HCT116 (cell line): ENCODE measurements at regions not wholly inside any gene's neighbourhood (a gene's known extent, or its start where the extent isn't known, plus 50 kb on each side); places are given as distances from the start of the nearest gene placed in this dataset.

Source experiments
- ATAC-seq: fragments of 200-7000 bp; cut with Tn5 transposase; 2 replicates; pipeline ENCODE4 v1.9.1; 2020; ENCODE audit warnings: mild to moderate bottlenecking, moderate library complexity
- BruUV-seq: library from RNA; stranded (reverse); fragments of 400-500 nt; replicated peaks from 2 replicates; lab custom pipeline; 2021; lab: Mats Ljungman, UMichigan
- CTCF ChIA-PET: fragments of 300-600 bp; sonication (Branson Sonifier 250); formaldehyde crosslinking; loops from one replicate; lab custom pipeline; 2021; ENCODE audit warnings: antibody characterized with exemption; lab: Charles Lee
- POLR2A ChIA-PET: fragments of 300-600, 350-600 bp; sonication (Branson Sonifier 250); formaldehyde crosslinking; loops from one replicate; lab custom pipeline; 2021; ENCODE audit warnings: antibody characterized with exemption; lab: Charles Lee
- RAD21 ChIA-PET, 2 experiments: fragments of 300-600 bp; sonication (Branson Sonifier 250); formaldehyde crosslinking; loops; one replicate each; lab custom pipeline; 2023; ENCODE audit warnings: low total read pairs in 2 of 2; ENCODE audit not compliant: uncharacterized antibody in 2 of 2, unreplicated experiment in 2 of 2, low non-redundant PET in 1 of 2; lab: Charles Lee
- DNase-seq: peaks from one replicate; pipeline ENCODE4 v3.0.0-alpha.2; 2010; ENCODE audit warnings: low read depth, low spot score
- H2AFZ ChIP-seq: fragments of 200-600 bp; shearing (Covaris generic), sonication (generic); 2 replicates; pipeline ENCODE4 v1.6.1; 2017; ENCODE audit warnings: low read depth, mixed run types, mixed read lengths, antibody characterized with exemption, low read length; ENCODE audit not compliant: poor library complexity, severe bottlenecking
- H3K27ac ChIP-seq: 2 replicates; pipeline ENCODE4 v1.5.1; 2012; ENCODE audit warnings: low read depth, low read length
- H3K27me3 ChIP-seq: fragments of 200-600 bp; sonication (generic); 2 replicates; pipeline ENCODE4 v1.6.1; 2016; ENCODE audit warnings: mixed run types, low read length, mixed read lengths; ENCODE audit not compliant: insufficient read depth
- H3K36me3 ChIP-seq, 2 experiments: fragments of 200-500 bp in 1 of 2; fragments of 200-600 bp in 1 of 2; sonication (Bioruptor generic) in 1 of 2; sonication (generic) in 1 of 2; 2 replicates each; pipeline versions ENCODE4 v1.5.1 to v1.6.1; 2014 to 2016; ENCODE audit warnings: low read length in 2 of 2, inconsistent platforms in 1 of 2, mixed read lengths in 1 of 2, mixed run types in 1 of 2; ENCODE audit not compliant: insufficient read depth in 2 of 2, control insufficient read depth in 1 of 2
- H3K4me1 ChIP-seq, 2 experiments: fragments of 200-600 bp in 1 of 2; sonication (generic) in 1 of 2; 2 replicates each; pipeline versions ENCODE4 v1.5.1 to v1.6.1; 2012 to 2017; ENCODE audit warnings: low read length in 2 of 2, inconsistent platforms in 1 of 2, mild to moderate bottlenecking in 1 of 2, mixed read lengths in 1 of 2, mixed run types in 1 of 2, moderate library complexity in 1 of 2; ENCODE audit not compliant: insufficient read depth in 2 of 2, control insufficient read depth in 1 of 2
- H3K4me2 ChIP-seq: fragments of 200-600 bp; sonication (generic); 2 replicates; pipeline ENCODE4 v1.6.1; 2017; ENCODE audit warnings: mixed run types, low read length, mixed read lengths
- H3K4me3 ChIP-seq, 2 experiments: fragments of 200-600 bp in 1 of 2; sonication (generic) in 1 of 2; replicated peaks in 1 of 2; 2 replicates each; pipeline ENCODE4 v1.5.1; 2011 to 2016; ENCODE audit warnings: low read length in 2 of 2, control low read depth in 1 of 2, low read depth in 1 of 2, mild to moderate bottlenecking in 1 of 2, mixed read lengths in 1 of 2, mixed run types in 1 of 2
- H3K79me2 ChIP-seq: fragments of 200-600 bp; sonication (generic); 2 replicates; pipeline ENCODE4 v1.6.1; 2017; ENCODE audit warnings: mild to moderate bottlenecking, mixed run types, low read length, moderate library complexity, mixed read lengths; ENCODE audit not compliant: insufficient read depth
- H3K9ac ChIP-seq: fragments of 200-600 bp; sonication (generic); 2 replicates; pipeline ENCODE4 v1.6.1; 2016; ENCODE audit warnings: low read length, mixed read lengths
- H3K9me2 ChIP-seq: fragments of 200-600 bp; sonication (generic), shearing (Covaris generic); 2 replicates; pipeline ENCODE4 v1.6.1; 2017; ENCODE audit warnings: mixed run types, mild to moderate bottlenecking, moderate library complexity; ENCODE audit not compliant: insufficient read depth
- H3K9me3 ChIP-seq, 2 experiments: fragments of 200-500 bp in 1 of 2; fragments of 200-600 bp in 1 of 2; sonication (Bioruptor generic) in 1 of 2; sonication (generic) in 1 of 2; 2 replicates each; pipeline ENCODE4 v1.6.1; 2014 to 2017; ENCODE audit warnings: low read length in 2 of 2, mixed read lengths in 2 of 2, inconsistent platforms in 1 of 2, low read depth in 1 of 2, mild to moderate bottlenecking in 1 of 2, mixed run types in 1 of 2, moderate library complexity in 1 of 2; ENCODE audit not compliant: control insufficient read depth in 1 of 2, insufficient read depth in 1 of 2
- H4K20me1 ChIP-seq: fragments of 200-600 bp; sonication (generic), shearing (Covaris generic); 2 replicates; pipeline ENCODE4 v1.6.1; 2017; ENCODE audit warnings: mixed run types, mild to moderate bottlenecking, moderate library complexity; ENCODE audit not compliant: insufficient read depth
- CBX3 ChIP-seq: IDR thresholded peaks from 2 replicates; pipeline ENCODE4 v1.6.1; 2012; ENCODE audit warnings: low read depth
- CTCF ChIP-seq, 3 experiments: fragments of 200-600 bp in 1 of 3; sonication (generic) in 1 of 3; IDR thresholded peaks in 2 of 3; conservative IDR thresholded peaks in 1 of 3; 2 replicates each; pipeline ENCODE4 v1.5.1; 2012 to 2017; ENCODE audit warnings: low read depth in 2 of 3, low read length in 2 of 3, antibody characterized with exemption in 1 of 3, borderline replicate concordance in 1 of 3, control low read depth in 1 of 3, mild to moderate bottlenecking in 1 of 3, mixed read lengths in 1 of 3, mixed run types in 1 of 3, moderate library complexity in 1 of 3; ENCODE audit not compliant: insufficient read depth in 1 of 3
- EGR1 ChIP-seq: IDR thresholded peaks from 2 replicates; pipeline ENCODE4 v1.6.1; 2012; ENCODE audit warnings: low read depth
- ELF1 ChIP-seq: IDR thresholded peaks from 2 replicates; pipeline ENCODE4 v1.6.1; 2012; ENCODE audit warnings: low read depth, borderline replicate concordance
- FOSL1 ChIP-seq: IDR thresholded peaks from 2 replicates; pipeline ENCODE4 v1.6.1; 2012; ENCODE audit warnings: low read depth
- POLR2A ChIP-seq: IDR thresholded peaks from 2 replicates; pipeline ENCODE4 v1.7.0; 2011; ENCODE audit warnings: borderline replicate concordance; ENCODE audit not compliant: insufficient read depth, insufficient read length; ENCODE audit errors: extremely low read depth
- POLR2AphosphoS5 ChIP-seq: IDR thresholded peaks from 2 replicates; pipeline ENCODE4 v1.6.1; 2011; ENCODE audit warnings: mild to moderate bottlenecking, low read depth, low read length, moderate library complexity
- RAD21 ChIP-seq: IDR thresholded peaks from 2 replicates; pipeline ENCODE4 v1.6.1; 2012; ENCODE audit warnings: low read depth, mild to moderate bottlenecking
- REST ChIP-seq: IDR thresholded peaks from 2 replicates; pipeline ENCODE4 v1.6.1; 2012; ENCODE audit warnings: low read depth
- SIN3A ChIP-seq: IDR thresholded peaks from 2 replicates; pipeline ENCODE4 v1.6.1; 2012; ENCODE audit warnings: low read depth
- SP1 ChIP-seq: IDR thresholded peaks from 2 replicates; pipeline ENCODE4 v1.6.1; 2012; ENCODE audit warnings: low read depth
- TCF7L2 ChIP-seq: IDR thresholded peaks from 2 replicates; pipeline ENCODE4 v1.7.0; 2011; ENCODE audit warnings: borderline replicate concordance, inconsistent platforms; ENCODE audit not compliant: insufficient read depth, insufficient read length; ENCODE audit errors: extremely low read depth
- YY1 ChIP-seq: IDR thresholded peaks from 2 replicates; pipeline ENCODE4 v1.6.1; 2011; ENCODE audit warnings: low read length, low read depth, moderate library complexity, mild to moderate bottlenecking; ENCODE audit not compliant: insufficient replicate concordance; ENCODE audit errors: extremely low read depth
- ZNF274 ChIP-seq: fragments of 200-500 bp; sonication (Bioruptor generic); IDR thresholded peaks from 2 replicates; pipeline ENCODE4 v1.6.1; 2014; ENCODE audit warnings: mild to moderate bottlenecking, low read depth, low read length, inconsistent platforms
- intact Hi-C: fragments of 100-400 bp; cut with micrococcal nuclease; formaldehyde crosslinking; loops from 2 replicates; pipeline ENCODE4 v1.10.0; 2022

GRCh38 chr13:74227476-74228158, 93.4 kb upstream of the KLF12 start:
- intact Hi-C loops: no loop called here
- POLR2A ChIA-PET: no interaction called here
- H3K9ac ChIP-seq: no peak overlapping the region

GRCh38 chr13:74226791-74227475, 92.7 kb upstream of the KLF12 start:
- no peaks in the 10 kb centered on the region for H3K9me3 ChIP-seq
- H2AFZ ChIP-seq: no peak overlapping the region
- no TSS peak for BruUV-seq
- ChIA-PET POLR2A (no interaction called here), CTCF (no interaction called here)
- TF ChIP-seq RAD21 (no peak), CTCF (IDR thresholded peaks at IDR 0.05 in 2 of 3, conservative IDR thresholded peaks at IDR 0.05 in 1 of 3; ENCODE audit: borderline replicate concordance in 1 of 3, insufficient read depth in 1 of 3, low read depth in 2 of 3, low read length in 2 of 3) (no peak), TCF7L2 (no peak), POLR2A (no peak), POLR2AphosphoS5 (no peak), ELF1 (no peak), REST (no peak), YY1 (no peak), ZNF274 (no peak), SP1 (no peak), SIN3A (no peak), EGR1 (no peak), FOSL1 (no peak), CBX3 (no peak)
- TF ChIP-seq, all 23 proteins: peak for 0
- H3K36me3 ChIP-seq: no peaks in the 10 kb centered on the region
- no peaks in the 10 kb centered on the region for H3K79me2 ChIP-seq
- intact Hi-C loops: no loop called here
- no peak overlapping the region for H3K4me3 ChIP-seq
- H3K27me3 ChIP-seq: no peaks in the 10 kb centered on the region; the same call in 1 of the 2 replicates
- no peak overlapping the region for H3K4me2 ChIP-seq
- no peaks in the 10 kb centered on the region for H4K20me1 ChIP-seq
- DNase-seq (no peak), ATAC-seq (no peak)
- H3K27ac ChIP-seq: no peak overlapping the region
- no peak overlapping the region for H3K9ac ChIP-seq
- no peaks in the 10 kb centered on the region for H3K9me2 ChIP-seq
- RAD21 ChIA-PET: no interaction called here
- no peaks in the 10 kb centered on the region for H3K4me1 ChIP-seq

More at GRCh38 chr13:74227476-74228158, 93.4 kb upstream of the KLF12 start:
- Histone ChIP-seq H4K20me1 (no peaks in the 10 kb centered on the region), H3K36me3 (no peaks in the 10 kb centered on the region), H3K9me2 (no peaks in the 10 kb centered on the region), H3K27me3 (no peaks in the 10 kb centered on the region; the same call in 1 of the 2 replicates), H3K27ac (no peak overlapping the region), H3K4me2 (no peak overlapping the region), H3K79me2 (no peaks in the 10 kb centered on the region), H3K9me3 (no peaks in the 10 kb centered on the region), H3K4me1 (no peaks in the 10 kb centered on the region), H3K4me3 (no peak overlapping the region), H2AFZ (no peak overlapping the region)
- ChIA-PET CTCF (no interaction called here), RAD21 (no interaction called here)
- TF ChIP-seq ZNF274: no peak
- no peak for DNase-seq
- no peak for ATAC-seq
- BruUV-seq: no TSS peak
